H9 (cell line): ENCODE measurements at regions not wholly inside any gene's neighbourhood (a gene's known extent, or its start where the extent isn't known, plus 50 kb on each side); places are given as distances from the start of the nearest gene placed in this dataset.

Experiments
- DNase-seq: peaks from one replicate; pipeline ENCODE4 v3.0.0-alpha.2; 2017
- H2AFZ ChIP-seq: one replicate; pipeline ENCODE4 v1.6.1; 2013; ENCODE audit warnings: mild to moderate bottlenecking, low read length, control low read depth, moderate library complexity
- H2AK5ac ChIP-seq: 2 replicates; pipeline ENCODE4 v1.6.1; 2013; ENCODE audit warnings: low read length, control low read depth, mixed read lengths; ENCODE audit not compliant: insufficient read length
- H2BK120ac ChIP-seq: one replicate; pipeline ENCODE4 v1.6.1; 2013; ENCODE audit warnings: low read depth, mild to moderate bottlenecking, low read length, control low read depth, inconsistent platforms; ENCODE audit not compliant: poor library complexity, severe bottlenecking
- H2BK12ac ChIP-seq: 2 replicates; pipeline ENCODE4 v1.6.1; 2013; ENCODE audit warnings: low read length, control low read depth, mixed read lengths, low read depth; ENCODE audit not compliant: insufficient read length
- H2BK15ac ChIP-seq: 2 replicates; pipeline ENCODE4 v1.6.1; 2013; ENCODE audit warnings: low read depth, low read length, control low read depth
- H2BK20ac ChIP-seq: one replicate; pipeline ENCODE4 v1.6.1; 2013; ENCODE audit warnings: low read depth, mild to moderate bottlenecking, low read length, control low read depth, inconsistent platforms; ENCODE audit not compliant: poor library complexity, severe bottlenecking
- H2BK5ac ChIP-seq: 2 replicates; pipeline ENCODE4 v1.6.1; 2013; ENCODE audit warnings: low read length, control low read depth, mixed read lengths; ENCODE audit not compliant: insufficient read length
- H3K14ac ChIP-seq: 2 replicates; pipeline ENCODE4 v1.6.1; 2013; ENCODE audit warnings: low read length, control low read depth; ENCODE audit not compliant: insufficient read depth
- H3K18ac ChIP-seq: 2 replicates; pipeline ENCODE4 v1.6.1; 2013; ENCODE audit warnings: low read depth, mild to moderate bottlenecking, mixed read lengths, low read length, control low read depth; ENCODE audit not compliant: insufficient read length
- H3K23ac ChIP-seq: 2 replicates; pipeline ENCODE4 v1.6.1; 2013; ENCODE audit warnings: low read length, control low read depth, mixed read lengths, low read depth; ENCODE audit not compliant: insufficient read length
- H3K23me2 ChIP-seq: 2 replicates; pipeline ENCODE4 v1.6.1; 2013; ENCODE audit warnings: low read depth, mild to moderate bottlenecking, mixed read lengths, low read length, control low read depth; ENCODE audit not compliant: insufficient read length, poor library complexity, severe bottlenecking
- H3K27ac ChIP-seq: 2 replicates; pipeline ENCODE4 v1.5.1; 2013; ENCODE audit warnings: low read length, control low read depth, mixed read lengths, low read depth; ENCODE audit not compliant: insufficient read length
- H3K27me3 ChIP-seq: 2 replicates; pipeline ENCODE4 v1.6.1; 2013; ENCODE audit warnings: low read length, control low read depth, inconsistent platforms; ENCODE audit not compliant: insufficient read depth
- H3K4ac ChIP-seq: 2 replicates; pipeline ENCODE4 v1.6.1; 2013; ENCODE audit warnings: low read depth, mild to moderate bottlenecking, control low read depth, inconsistent platforms, low read length, moderate library complexity
- H3K4me1 ChIP-seq: 2 replicates; pipeline ENCODE4 v1.6.1; 2013; ENCODE audit warnings: low read length, control low read depth, inconsistent platforms; ENCODE audit not compliant: insufficient read depth
- H3K4me2 ChIP-seq: 2 replicates; pipeline ENCODE4 v1.6.1; 2013; ENCODE audit warnings: low read length, control low read depth, mixed read lengths; ENCODE audit not compliant: insufficient read length, insufficient read depth
- H3K56ac ChIP-seq: 2 replicates; pipeline ENCODE4 v1.6.1; 2013; ENCODE audit warnings: low read depth, mild to moderate bottlenecking, mixed read lengths, low read length, control low read depth; ENCODE audit not compliant: insufficient read length
- H3K79me1 ChIP-seq: 2 replicates; pipeline ENCODE4 v1.6.1; 2013; ENCODE audit warnings: low read depth, mild to moderate bottlenecking, moderate library complexity, low read length, control low read depth, inconsistent platforms; ENCODE audit not compliant: insufficient read depth, poor library complexity, severe bottlenecking
- H3K79me2 ChIP-seq: 2 replicates; pipeline ENCODE4 v1.6.1; 2013; ENCODE audit warnings: low read length, control low read depth, inconsistent platforms; ENCODE audit not compliant: insufficient read depth
- H3K9ac ChIP-seq: 2 replicates; pipeline ENCODE4 v1.6.1; 2013; ENCODE audit warnings: low read length, control low read depth, mixed read lengths; ENCODE audit not compliant: insufficient read length; ENCODE audit errors: extremely low read depth
- H3K9me3 ChIP-seq: one replicate; pipeline ENCODE4 v1.6.1; 2013; ENCODE audit warnings: low read depth, low read length, inconsistent platforms; ENCODE audit not compliant: control insufficient read depth
- H3T11ph ChIP-seq: one replicate; pipeline ENCODE4 v1.6.1; 2013; ENCODE audit warnings: mild to moderate bottlenecking, low read length, control low read depth, inconsistent platforms
- H4K20me1 ChIP-seq: one replicate; pipeline ENCODE4 v1.6.1; 2013; ENCODE audit not compliant: control insufficient read depth, insufficient read length, insufficient read depth
- H4K5ac ChIP-seq: 2 replicates; pipeline ENCODE4 v1.6.1; 2013; ENCODE audit warnings: low read depth, mild to moderate bottlenecking, mixed read lengths, low read length, control low read depth; ENCODE audit not compliant: insufficient read length
- H4K8ac ChIP-seq: replicated peaks from 2 replicates; pipeline ENCODE4 v1.6.1; 2013; ENCODE audit warnings: low read length, control low read depth, mixed read lengths, low read depth; ENCODE audit not compliant: insufficient read length
- H4K91ac ChIP-seq: 2 replicates; pipeline ENCODE4 v1.6.1; 2013; ENCODE audit warnings: low read depth, mild to moderate bottlenecking, moderate library complexity, mixed read lengths, low read length, control low read depth; ENCODE audit not compliant: insufficient read length
- H3K27ac Mint-ChIP-seq, 3 experiments: 2 replicates in 2 of 3; 3 replicates in 1 of 3; pipeline ENCODE4 v1.8.0; 2020 to 2021; ENCODE audit warnings: mixed read lengths in 3 of 3, mild to moderate bottlenecking in 1 of 3, moderate library complexity in 1 of 3
- H3K27me3 Mint-ChIP-seq: 2 replicates; pipeline ENCODE4 v1.8.0; 2021; ENCODE audit warnings: low read depth, mild to moderate bottlenecking, moderate library complexity, mixed read lengths
- H3K36me3 Mint-ChIP-seq, 3 experiments: 2 replicates in 2 of 3; 3 replicates in 1 of 3; pipeline ENCODE4 v1.8.0; 2020 to 2021; ENCODE audit warnings: low read depth in 3 of 3, mixed read lengths in 3 of 3; ENCODE audit not compliant: insufficient read depth in 1 of 3
- H3K4me1 Mint-ChIP-seq, 2 experiments: 2 replicates each; pipeline ENCODE4 v1.8.0; 2020; ENCODE audit warnings: mixed read lengths in 2 of 2
- H3K4me3 Mint-ChIP-seq, 2 experiments: 2 replicates in 1 of 2; 3 replicates in 1 of 2; pipeline ENCODE4 v1.8.0; 2020 to 2021; ENCODE audit warnings: mild to moderate bottlenecking in 2 of 2, mixed read lengths in 2 of 2, moderate library complexity in 1 of 2
- H3K9me3 Mint-ChIP-seq, 2 experiments: 2 replicates in 1 of 2; 3 replicates in 1 of 2; pipeline ENCODE4 v1.8.0; 2020; ENCODE audit warnings: mild to moderate bottlenecking in 2 of 2, mixed read lengths in 2 of 2, moderate library complexity in 1 of 2
- CTCF ChIP-seq: fragments of 200-600 bp; sonication (generic); conservative IDR thresholded peaks from 3 replicates; pipeline ENCODE4 v1.8.0; 2021; ENCODE audit warnings: antibody characterized with exemption, mild to moderate bottlenecking
- WGBS: extraction: QIAGEN DNeasy Blood & Tissue Kit; methylation state at CpG from one replicate; pipeline ENCODE4 v1.1.7; 2013; ENCODE audit warnings: missing lambda C conversion rate, low lambda C conversion rate, mixed read lengths; ENCODE audit not compliant: insufficient read length; ENCODE audit errors: extremely low coverage; 5-methylcytosine and 5-hydroxymethylcytosine counted together

GRCh38 chr3:30245858-30246622, 360.4 kb upstream of the TGFBR2 start:
- no peaks in the 10 kb centered on the region for H3K79me2 ChIP-seq
- TF ChIP-seq CTCF, result no peak
- no peak overlapping the region for H3K18ac ChIP-seq
- H2BK5ac ChIP-seq, result no peak overlapping the region
- H4K5ac ChIP-seq, result no peak overlapping the region
- H3K36me3 Mint-ChIP-seq, result no peaks in the 10 kb centered on the region
- 100% methylated on average over 1 of the region's 9 CpGs for WGBS
- no peak for DNase-seq
- H3K4me3 Mint-ChIP-seq, result no peak overlapping the region
- H3K27ac Mint-ChIP-seq, result peak overlapping the region in 2 of 3 experiments; percentile 84 to 94; a peak in 5 of 7 replicates
- H2AFZ ChIP-seq, result no peak overlapping the region
- H2BK12ac ChIP-seq, result no peak overlapping the region
- no peak overlapping the region for H2BK15ac ChIP-seq
- H3K4me1 ChIP-seq, result 0 out of 2 replicates have a peak, but pooled peaks cover 3% of the 10 kb centered on the region
- no peak overlapping the region for H2BK20ac ChIP-seq
- H4K8ac ChIP-seq, result no peak overlapping the region
- H3K9me3 Mint-ChIP-seq, result no peaks in the 10 kb centered on the region; a peak in 2 of 5 replicates
- H4K20me1 ChIP-seq, result no peaks in the 10 kb centered on the region
- no peak overlapping the region for H2AK5ac ChIP-seq
- H3K9ac ChIP-seq, result no peak overlapping the region
- no peak overlapping the region for H3K56ac ChIP-seq
- H3K4me1 Mint-ChIP-seq, result peaks cover 14 to 23% of the 10 kb centered on the region in 2 experiments
- no peaks in the 10 kb centered on the region for H3K27me3 Mint-ChIP-seq
- no peaks in the 10 kb centered on the region for H3K23me2 ChIP-seq
- no peak overlapping the region for H3K4me2 ChIP-seq
- no peak overlapping the region for H3K27ac ChIP-seq
- no peak overlapping the region for H3K14ac ChIP-seq
- H2BK120ac ChIP-seq, result no peak overlapping the region
- H3T11ph ChIP-seq, result no peak overlapping the region
- no peaks in the 10 kb centered on the region for H3K79me1 ChIP-seq
- H3K9me3 ChIP-seq, result no peaks in the 10 kb centered on the region
- no peak overlapping the region for H3K23ac ChIP-seq
- H4K91ac ChIP-seq, result no peak overlapping the region
- no peak overlapping the region for H3K4ac ChIP-seq
- H3K27me3 ChIP-seq, result no peaks in the 10 kb centered on the region
